Calu3 (cell line): ENCODE measurements at regions not wholly inside any gene's neighbourhood (a gene's known extent, or its start where the extent isn't known, plus 50 kb on each side); places are given as distances from the start of the nearest gene placed in this dataset.

Experiments used
- BruUV-seq: library from RNA; stranded (reverse); fragments of 400-500 nt; replicated peaks from 2 replicates; lab custom pipeline; 2021; lab: Mats Ljungman, UMichigan
- CTCF ChIA-PET: fragments of 300-600 bp; sonication (Branson Sonifier 250); formaldehyde crosslinking; loops from one replicate; lab custom pipeline; 2022; ENCODE audit warnings: antibody characterized with exemption; lab: Charles Lee
- DNase-seq: peaks from one replicate; pipeline ENCODE4 v3.0.0; 2022
- H3K27ac Mint-ChIP-seq: one replicate; pipeline ENCODE4 v1.8.0; 2022; ENCODE audit warnings: mixed read lengths; ENCODE audit not compliant: unreplicated experiment
- H3K27me3 Mint-ChIP-seq: one replicate; pipeline ENCODE4 v1.8.0; 2022; ENCODE audit warnings: mixed read lengths; ENCODE audit not compliant: unreplicated experiment
- H3K36me3 Mint-ChIP-seq: one replicate; pipeline ENCODE4 v1.8.0; 2022; ENCODE audit warnings: mild to moderate bottlenecking, moderate library complexity, mixed read lengths; ENCODE audit not compliant: insufficient read depth, unreplicated experiment
- H3K4me1 Mint-ChIP-seq: one replicate; pipeline ENCODE4 v1.8.0; 2022; ENCODE audit warnings: mild to moderate bottlenecking, low read depth, mixed read lengths; ENCODE audit not compliant: unreplicated experiment
- H3K4me3 Mint-ChIP-seq: one replicate; pipeline ENCODE4 v1.8.0; 2022; ENCODE audit warnings: mild to moderate bottlenecking, low read depth, moderate library complexity, mixed read lengths; ENCODE audit not compliant: unreplicated experiment
- H3K9me3 Mint-ChIP-seq: one replicate; pipeline ENCODE4 v1.8.0; 2022; ENCODE audit warnings: low read depth, mixed read lengths; ENCODE audit not compliant: unreplicated experiment
- intact Hi-C: fragments of 100-400 bp; cut with micrococcal nuclease; formaldehyde crosslinking; loops from one replicate; pipeline ENCODE4 v1.10.0; 2022; ENCODE audit not compliant: unreplicated experiment
- TF ChIP-seq, protein P1 (sequence below): fragments of 200-600 bp; IDR thresholded peaks from one replicate; pipeline ENCODE4 v1.8.0; 2022; ENCODE audit warnings: antibody characterized with exemption; ENCODE audit not compliant: unreplicated experiment

DNA sequence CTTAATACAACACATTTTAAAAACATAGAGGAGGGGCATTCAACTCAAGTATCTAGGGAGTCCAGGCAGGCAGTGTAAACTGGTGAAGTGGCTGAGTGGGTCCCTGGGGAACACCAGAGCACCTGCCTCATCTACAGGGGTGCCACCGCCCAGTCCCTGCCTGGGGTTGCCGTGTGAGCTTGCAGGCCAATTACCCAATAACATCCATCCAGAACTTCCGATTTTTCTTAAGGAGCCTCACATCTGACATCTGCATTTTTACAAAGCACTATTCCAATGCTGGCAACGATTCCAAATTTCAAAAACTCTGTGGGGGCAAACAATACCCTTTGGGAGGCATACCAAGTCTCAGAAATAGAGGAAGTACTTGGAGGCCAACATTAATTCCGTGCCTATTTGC, 288.4 kb upstream of the TSHZ2 start:
- TF ChIP-seq, protein P1, sequence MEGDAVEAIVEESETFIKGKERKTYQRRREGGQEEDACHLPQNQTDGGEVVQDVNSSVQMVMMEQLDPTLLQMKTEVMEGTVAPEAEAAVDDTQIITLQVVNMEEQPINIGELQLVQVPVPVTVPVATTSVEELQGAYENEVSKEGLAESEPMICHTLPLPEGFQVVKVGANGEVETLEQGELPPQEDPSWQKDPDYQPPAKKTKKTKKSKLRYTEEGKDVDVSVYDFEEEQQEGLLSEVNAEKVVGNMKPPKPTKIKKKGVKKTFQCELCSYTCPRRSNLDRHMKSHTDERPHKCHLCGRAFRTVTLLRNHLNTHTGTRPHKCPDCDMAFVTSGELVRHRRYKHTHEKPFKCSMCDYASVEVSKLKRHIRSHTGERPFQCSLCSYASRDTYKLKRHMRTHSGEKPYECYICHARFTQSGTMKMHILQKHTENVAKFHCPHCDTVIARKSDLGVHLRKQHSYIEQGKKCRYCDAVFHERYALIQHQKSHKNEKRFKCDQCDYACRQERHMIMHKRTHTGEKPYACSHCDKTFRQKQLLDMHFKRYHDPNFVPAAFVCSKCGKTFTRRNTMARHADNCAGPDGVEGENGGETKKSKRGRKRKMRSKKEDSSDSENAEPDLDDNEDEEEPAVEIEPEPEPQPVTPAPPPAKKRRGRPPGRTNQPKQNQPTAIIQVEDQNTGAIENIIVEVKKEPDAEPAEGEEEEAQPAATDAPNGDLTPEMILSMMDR: no peak
- CTCF ChIA-PET: no interaction called here
- H3K4me3 Mint-ChIP-seq: no peak overlapping the region
- no peaks in the 10 kb centered on the region for H3K36me3 Mint-ChIP-seq
- no peaks in the 10 kb centered on the region for H3K27me3 Mint-ChIP-seq
- no peak for DNase-seq
- no peaks in the 10 kb centered on the region for H3K4me1 Mint-ChIP-seq
- intact Hi-C loops: no loop called here
- no peak overlapping the region for H3K27ac Mint-ChIP-seq
- peaks cover 7% of the 10 kb centered on the region for H3K9me3 Mint-ChIP-seq
- no TSS peak for BruUV-seq

DNA sequence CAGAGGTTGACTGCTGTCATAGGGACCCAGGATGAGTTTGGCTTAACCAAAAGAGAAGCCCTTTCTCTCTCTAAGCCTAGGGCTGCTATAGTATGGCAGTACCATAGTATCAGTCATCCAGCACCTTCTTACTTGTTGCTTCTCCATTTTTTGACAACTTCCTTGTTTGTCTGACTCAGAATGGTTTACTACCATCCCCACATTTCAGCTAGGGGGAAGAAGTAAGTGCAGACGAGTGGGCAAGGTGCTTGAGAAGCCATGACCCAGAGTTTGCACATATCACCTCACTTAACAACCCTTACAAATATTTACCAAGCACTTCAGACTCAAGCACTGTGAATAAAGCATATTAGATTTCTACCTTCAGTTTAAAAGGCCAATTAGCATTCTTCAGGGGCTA, 289.9 kb upstream of the TSHZ2 start:
- no peak for DNase-seq
- Mint-ChIP-seq H3K4me1 (no peaks in the 10 kb centered on the region), H3K9me3 (peaks cover 7% of the 10 kb centered on the region), H3K27me3 (no peaks in the 10 kb centered on the region), H3K27ac (no peak overlapping the region), H3K36me3 (no peaks in the 10 kb centered on the region), H3K4me3 (no peak overlapping the region)
- intact Hi-C loops: no loop called here
- TF ChIP-seq, protein P1: no peak
- CTCF ChIA-PET: no interaction called here
- BruUV-seq: no TSS peak

DNA sequence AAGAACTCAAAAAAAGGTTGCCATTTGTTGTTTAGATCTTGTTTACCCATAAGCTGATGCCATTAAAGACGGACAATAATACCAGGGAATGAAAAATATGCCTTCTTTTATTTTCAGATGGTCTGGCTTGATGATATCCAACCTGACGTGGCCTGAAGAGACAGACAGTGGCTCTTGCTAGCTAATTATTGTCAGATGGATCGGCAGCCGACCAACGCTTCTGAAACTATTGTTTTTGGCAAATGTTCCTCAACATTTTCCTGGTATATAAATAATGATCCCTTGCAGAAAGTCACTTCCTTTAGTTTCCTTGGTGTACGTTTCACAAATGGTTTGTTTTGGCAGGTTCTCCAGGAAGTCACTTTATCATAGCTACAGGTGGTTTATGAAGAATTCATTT, 290.9 kb upstream of the TSHZ2 start:
- H3K4me1 Mint-ChIP-seq: no peaks in the 10 kb centered on the region
- no peak overlapping the region for H3K27ac Mint-ChIP-seq
- no peak overlapping the region for H3K4me3 Mint-ChIP-seq
- TF ChIP-seq, protein P1: no peak
- no peak for DNase-seq
- peaks cover 14% of the 10 kb centered on the region for H3K9me3 Mint-ChIP-seq
- CTCF ChIA-PET: no interaction called here
- H3K36me3 Mint-ChIP-seq: no peaks in the 10 kb centered on the region
- intact Hi-C loops: no loop called here
- no TSS peak for BruUV-seq
- H3K27me3 Mint-ChIP-seq: no peaks in the 10 kb centered on the region

DNA sequence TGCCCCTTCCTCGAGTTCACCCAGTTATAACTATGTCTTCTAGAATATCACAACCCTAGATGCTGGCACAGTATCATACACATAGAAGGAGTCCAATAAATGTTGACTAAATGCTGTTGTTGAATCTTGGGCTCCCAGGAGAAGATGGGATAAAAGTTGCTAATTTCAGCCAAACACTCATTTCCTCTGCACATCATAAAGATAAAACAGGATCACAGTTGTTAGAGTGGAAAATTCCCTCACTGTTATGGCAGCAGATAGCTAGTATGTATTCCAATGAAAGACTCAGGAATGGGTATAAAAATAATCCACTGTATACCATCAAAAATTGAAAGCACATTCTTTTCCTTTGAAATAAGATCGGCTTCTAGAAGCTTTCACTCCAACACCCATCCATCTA, 294.9 kb upstream of the TSHZ2 start:
- intact Hi-C loops: no loop called here
- TF ChIP-seq, protein P1: no peak
- Mint-ChIP-seq H3K27ac (no peak overlapping the region), H3K4me3 (no peak overlapping the region), H3K9me3 (peaks cover 16% of the 10 kb centered on the region), H3K36me3 (no peaks in the 10 kb centered on the region), H3K4me1 (no peaks in the 10 kb centered on the region), H3K27me3 (no peaks in the 10 kb centered on the region)
- CTCF ChIA-PET: no interaction called here
- DNase-seq: no peak
- no TSS peak for BruUV-seq
